PC-9 (cell line): ENCODE measurements at regions not wholly inside any gene's neighbourhood (a gene's known extent, or its start where the extent isn't known, plus 50 kb on each side); places are given as distances from the start of the nearest gene placed in this dataset.

ENCODE experiments used
- EZH2 ChIP-seq: fragments of 200-600 bp; sonication (generic); IDR thresholded peaks from 2 replicates; pipeline ENCODE4 v1.8.0; 2017; ENCODE audit warnings: antibody characterized with exemption, low read depth
- TF ChIP-seq, protein P1 (sequence below): fragments of 200-600 bp; sonication (generic); conservative IDR thresholded peaks from 2 replicates; pipeline ENCODE4 v1.6.1; 2017; ENCODE audit warnings: mixed run types, antibody characterized with exemption, mild to moderate bottlenecking, moderate library complexity

DNA sequence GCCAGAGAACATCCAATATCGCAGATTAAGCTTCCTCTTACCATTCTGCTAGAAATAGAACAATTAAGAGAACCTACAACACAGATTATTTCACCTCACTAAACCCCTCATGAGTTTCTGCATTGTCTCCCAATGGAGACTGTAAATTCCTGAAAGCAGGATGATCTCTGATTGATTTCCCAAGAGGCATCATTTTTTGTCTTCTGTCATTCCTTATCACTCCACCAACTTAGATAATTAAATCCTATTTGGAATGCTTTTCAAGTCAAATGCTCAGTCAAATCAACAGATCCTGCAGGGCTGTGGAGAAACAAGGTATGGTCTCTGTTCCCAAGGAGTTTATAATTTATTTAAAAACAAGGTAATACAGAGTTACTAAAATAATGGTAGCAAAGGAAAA lies 161.5 kb downstream of the MTERF1 start:
- TF ChIP-seq, protein P1, sequence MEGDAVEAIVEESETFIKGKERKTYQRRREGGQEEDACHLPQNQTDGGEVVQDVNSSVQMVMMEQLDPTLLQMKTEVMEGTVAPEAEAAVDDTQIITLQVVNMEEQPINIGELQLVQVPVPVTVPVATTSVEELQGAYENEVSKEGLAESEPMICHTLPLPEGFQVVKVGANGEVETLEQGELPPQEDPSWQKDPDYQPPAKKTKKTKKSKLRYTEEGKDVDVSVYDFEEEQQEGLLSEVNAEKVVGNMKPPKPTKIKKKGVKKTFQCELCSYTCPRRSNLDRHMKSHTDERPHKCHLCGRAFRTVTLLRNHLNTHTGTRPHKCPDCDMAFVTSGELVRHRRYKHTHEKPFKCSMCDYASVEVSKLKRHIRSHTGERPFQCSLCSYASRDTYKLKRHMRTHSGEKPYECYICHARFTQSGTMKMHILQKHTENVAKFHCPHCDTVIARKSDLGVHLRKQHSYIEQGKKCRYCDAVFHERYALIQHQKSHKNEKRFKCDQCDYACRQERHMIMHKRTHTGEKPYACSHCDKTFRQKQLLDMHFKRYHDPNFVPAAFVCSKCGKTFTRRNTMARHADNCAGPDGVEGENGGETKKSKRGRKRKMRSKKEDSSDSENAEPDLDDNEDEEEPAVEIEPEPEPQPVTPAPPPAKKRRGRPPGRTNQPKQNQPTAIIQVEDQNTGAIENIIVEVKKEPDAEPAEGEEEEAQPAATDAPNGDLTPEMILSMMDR: no peak
- TF ChIP-seq EZH2: no peak
